SK-N-MC (cell line): ENCODE measurements at regions not wholly inside any gene's neighbourhood (a gene's known extent, or its start where the extent isn't known, plus 50 kb on each side); places are given as distances from the start of the nearest gene placed in this dataset.

Experiments used
- EZH2 ChIP-seq: fragments of 200-600 bp; sonication (generic); IDR thresholded peaks from one replicate; pipeline ENCODE4 v1.6.1; 2017; ENCODE audit warnings: antibody characterized with exemption
- POLR2AphosphoS5 ChIP-seq: IDR thresholded peaks from 2 replicates; pipeline ENCODE4 v1.6.1; 2012; ENCODE audit warnings: mild to moderate bottlenecking, low read depth, low read length, borderline replicate concordance

DNA sequence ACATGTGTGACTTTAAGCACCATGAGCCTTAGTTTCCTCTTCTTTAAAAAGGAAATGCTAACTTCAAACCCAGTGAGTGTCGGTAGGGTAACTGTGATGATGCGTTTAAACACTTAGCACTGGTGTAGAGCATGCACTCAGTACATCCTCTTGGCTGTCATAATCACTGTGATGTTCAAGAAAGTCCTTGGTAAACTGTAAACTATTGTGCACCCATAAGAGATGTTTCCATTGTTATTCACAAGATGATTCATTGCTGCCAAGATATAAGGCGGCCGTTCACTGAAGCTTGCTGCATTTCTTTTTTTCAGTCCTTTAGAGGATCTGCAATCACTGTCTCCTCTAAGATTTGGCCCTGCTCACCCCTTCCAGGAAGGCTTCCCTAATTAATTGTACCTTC is 61.8 kb upstream of the DAB1 start:
- TF ChIP-seq POLR2AphosphoS5, result no peak
- no peak for TF ChIP-seq EZH2
